HEK293 (cell line): ENCODE measurements at regions not wholly inside any gene's neighbourhood (a gene's known extent, or its start where the extent isn't known, plus 50 kb on each side); places are given as distances from the start of the nearest gene placed in this dataset.

Source experiments
- BCL6B ChIP-seq: fragments of 450-650 bp; formaldehyde crosslinking; IDR thresholded peaks from 2 replicates; pipeline ENCODE4 v1.5.1; 2017; ENCODE audit warnings: missing biosample characterization, missing genetic modification characterization
- FEZF1 ChIP-seq: fragments of 450-650 bp; formaldehyde crosslinking; IDR thresholded peaks from 2 replicates; pipeline ENCODE4 v1.5.1; 2016; ENCODE audit warnings: missing biosample characterization, missing genetic modification characterization
- GFI1B ChIP-seq: fragments of 450-650 bp; formaldehyde crosslinking; IDR thresholded peaks from 2 replicates; pipeline ENCODE4 v1.5.1; 2016; ENCODE audit warnings: missing biosample characterization, missing genetic modification characterization
- KLF16 ChIP-seq: fragments of 450-650 bp; formaldehyde crosslinking; IDR thresholded peaks from 2 replicates; pipeline ENCODE4 v1.5.1; 2017; ENCODE audit warnings: missing biosample characterization, missing genetic modification characterization
- PATZ1 ChIP-seq: fragments of 450-650 bp; formaldehyde crosslinking; IDR thresholded peaks from 2 replicates; pipeline ENCODE4 v1.5.1; 2016; ENCODE audit warnings: missing biosample characterization, missing genetic modification characterization
- PBX3 ChIP-seq: sonication (generic); formaldehyde crosslinking; IDR thresholded peaks from 2 replicates; pipeline ENCODE4 v1.8.1; 2022; ENCODE audit warnings: mild to moderate bottlenecking, moderate library complexity, missing genetic modification reagents
- REPIN1 ChIP-seq: fragments of 450-650 bp; formaldehyde crosslinking; IDR thresholded peaks from 2 replicates; pipeline ENCODE4 v1.5.1; 2017; ENCODE audit warnings: missing biosample characterization, missing genetic modification characterization, low read depth
- SALL2 ChIP-seq: fragments of 450-650 bp; formaldehyde crosslinking; IDR thresholded peaks from 2 replicates; pipeline ENCODE4 v1.5.0; 2017; ENCODE audit warnings: missing biosample characterization, mild to moderate bottlenecking, missing genetic modification characterization, borderline replicate concordance
- SP7 ChIP-seq: fragments of 450-650 bp; formaldehyde crosslinking; IDR thresholded peaks from 2 replicates; pipeline ENCODE4 v1.5.1; 2016; ENCODE audit warnings: missing biosample characterization, missing genetic modification characterization
- ZBTB26 ChIP-seq: fragments of 450-650 bp; formaldehyde crosslinking; optimal IDR thresholded peaks from 2 replicates; pipeline ENCODE3; 2016; ENCODE audit warnings: missing biosample characterization, mild to moderate bottlenecking, missing genetic modification characterization
- ZNF146 ChIP-seq: fragments of 450-650 bp; formaldehyde crosslinking; IDR thresholded peaks from 2 replicates; pipeline ENCODE4 v1.5.1; 2016; ENCODE audit warnings: missing biosample characterization, missing genetic modification characterization
- ZNF18 ChIP-seq: fragments of 450-650 bp; formaldehyde crosslinking; IDR thresholded peaks from 2 replicates; pipeline ENCODE4 v1.5.1; 2016; ENCODE audit warnings: missing biosample characterization, missing genetic modification characterization
- ZNF19 ChIP-seq: fragments of 450-650 bp; formaldehyde crosslinking; IDR thresholded peaks from 2 replicates; pipeline ENCODE4; 2016; ENCODE audit warnings: missing biosample characterization, missing genetic modification characterization, low read depth
- ZNF214 ChIP-seq: fragments of 450-650 bp; formaldehyde crosslinking; IDR thresholded peaks from 2 replicates; pipeline ENCODE4 v1.5.1; 2017; ENCODE audit warnings: missing biosample characterization, mild to moderate bottlenecking, missing genetic modification characterization, borderline replicate concordance
- ZNF223 ChIP-seq: fragments of 450-650 bp; formaldehyde crosslinking; IDR thresholded peaks from 2 replicates; pipeline ENCODE4 v1.5.1; 2016; ENCODE audit warnings: missing biosample characterization, missing genetic modification characterization
- ZNF274 ChIP-seq, 2 experiments: fragments of 200-500 bp in 1 of 2; fragments of 450-650 bp in 1 of 2; sonication (Bioruptor generic) in 1 of 2; formaldehyde crosslinking in 1 of 2; IDR thresholded peaks; 2 replicates each; pipeline versions ENCODE4 v1.5.1 to v1.6.1; 2014 to 2016; ENCODE audit warnings: borderline replicate concordance in 1 of 2, inconsistent platforms in 1 of 2, low read length in 1 of 2, missing biosample characterization in 1 of 2, missing genetic modification characterization in 1 of 2
- ZNF280C ChIP-seq: fragments of 450-650 bp; formaldehyde crosslinking; IDR thresholded peaks from 2 replicates; pipeline ENCODE4 v1.5.1; 2016; ENCODE audit warnings: missing biosample characterization, missing genetic modification characterization
- ZNF391 ChIP-seq: fragments of 450-650 bp; formaldehyde crosslinking; IDR thresholded peaks from 2 replicates; pipeline ENCODE4 v1.5.1; 2016; ENCODE audit warnings: low read depth, missing biosample characterization, missing genetic modification characterization, borderline replicate concordance
- ZNF48 ChIP-seq: fragments of 450-650 bp; formaldehyde crosslinking; IDR thresholded peaks from 2 replicates; pipeline ENCODE4 v1.5.1; 2016; ENCODE audit warnings: missing biosample characterization, missing genetic modification characterization
- ZNF488 ChIP-seq: fragments of 450-650 bp; formaldehyde crosslinking; IDR thresholded peaks from 2 replicates; pipeline ENCODE4 v1.5.1; 2016; ENCODE audit warnings: missing biosample characterization, missing genetic modification characterization
- ZNF561 ChIP-seq: fragments of 450-650 bp; IDR thresholded peaks from 2 replicates; pipeline ENCODE4 v1.5.1; 2018; ENCODE audit warnings: missing biosample characterization, missing genetic modification characterization, borderline replicate concordance
- ZNF624 ChIP-seq: fragments of 450-650 bp; formaldehyde crosslinking; IDR thresholded peaks from 2 replicates; pipeline ENCODE4 v1.5.1; 2017; ENCODE audit warnings: missing biosample characterization, missing genetic modification characterization
- ZNF639 ChIP-seq: fragments of 450-650 bp; formaldehyde crosslinking; IDR thresholded peaks from 2 replicates; pipeline ENCODE4 v1.5.1; 2016; ENCODE audit warnings: missing biosample characterization, missing genetic modification characterization
- ZNF777 ChIP-seq: fragments of 450-650 bp; formaldehyde crosslinking; IDR thresholded peaks from 2 replicates; pipeline ENCODE4 v1.5.1; 2017; ENCODE audit warnings: missing biosample characterization, missing genetic modification characterization, borderline replicate concordance
- ZSCAN30 ChIP-seq: fragments of 450-650 bp; IDR thresholded peaks from 2 replicates; pipeline ENCODE4 v1.5.1; 2018; ENCODE audit warnings: missing biosample characterization, mild to moderate bottlenecking, missing genetic modification characterization, moderate library complexity

- TF ChIP-seq SALL2 (tag by site-specific recombination), result no peak
- TF ChIP-seq ZNF561 (tag by site-specific recombination), result peak; percentile 69; the same call in 1 of the 2 replicates
- peak; percentile 99 for TF ChIP-seq PATZ1 (tag by site-specific recombination)
- no peak for TF ChIP-seq ZNF146
- TF ChIP-seq ZNF223 (tag by site-specific recombination), result no peak
- TF ChIP-seq ZNF624 (tag by site-specific recombination), result no peak
- TF ChIP-seq SP7 (tag by site-specific recombination), result peak; percentile 71
- no peak for TF ChIP-seq ZNF19
- TF ChIP-seq ZNF18, result no peak
- no peak for TF ChIP-seq REPIN1 (tag by site-specific recombination)
- no peak for TF ChIP-seq ZNF488
- 0 out of 2 replicates have a peak, but pooled peaks have one; percentile 9 for TF ChIP-seq ZNF214 (tag by site-specific recombination)
- no peak; the same call in 1 of the 2 replicates for TF ChIP-seq ZNF639
- no peak for TF ChIP-seq FEZF1
- TF ChIP-seq ZNF274 (IDR thresholded peaks at IDR 0.05; ENCODE audit: low read length), result no peak
- no peak for TF ChIP-seq ZNF274 (tag by site-specific recombination; IDR thresholded peaks at IDR 0.05; ENCODE audit: borderline replicate concordance)
- TF ChIP-seq ZBTB26 (tag by site-specific recombination), result peak; percentile 96
- no peak for TF ChIP-seq GFI1B (tag by site-specific recombination)
- peak; percentile 89; the same call in 1 of the 2 replicates for TF ChIP-seq PBX3 (CRISPR knock-in tag)
- TF ChIP-seq KLF16, result no peak
- TF ChIP-seq ZNF280C (tag by site-specific recombination), result no peak
- peak; percentile 47 for TF ChIP-seq ZSCAN30 (tag by site-specific recombination)
- peak; percentile 92 for TF ChIP-seq ZNF777
- no peak for TF ChIP-seq ZNF48
- TF ChIP-seq BCL6B (tag by site-specific recombination), result no peak
- no peak; the same call in 1 of the 2 replicates for TF ChIP-seq ZNF391 (tag by site-specific recombination)
Measured at GRCh38 chr6:28838634-28839442, 84.9 kb downstream of the TRIM27 start (continued).
